Spleen (tissue), 3 donors: ENCODE measurements at regions not wholly inside any gene's neighbourhood (a gene's known extent, or its start where the extent isn't known, plus 50 kb on each side); places are given as distances from the start of the nearest gene placed in this dataset.

ENCODE experiments used
- POLR2A ChIP-seq, 3 donors: fragments of 450-650 bp; IDR thresholded peaks; one replicate each; pipeline ENCODE4 v1.5.1; 2017; ENCODE audit warnings: antibody characterized with exemption in 3 of 3, mild to moderate bottlenecking in 1 of 3
- POLR2AphosphoS5 ChIP-seq, 3 donors: sonication (generic); formaldehyde crosslinking; IDR thresholded peaks; one replicate each; pipeline ENCODE4 v1.5.1; 2017; ENCODE audit warnings: antibody characterized with exemption in 3 of 3

- no peak for TF ChIP-seq POLR2AphosphoS5 (IDR thresholded peaks at IDR 0.05)
- TF ChIP-seq POLR2A (IDR thresholded peaks at IDR 0.05) = no peak
These were observed 83.7 kb upstream of the FAM9C start for GRCh38 chrX:13128104-13128503.
